ENCODE measurements at regions not wholly inside any gene's neighbourhood (a gene's known extent, or its start where the extent isn't known, plus 50 kb on each side); places are given as distances from the start of the nearest gene placed in this dataset.

DNA sequence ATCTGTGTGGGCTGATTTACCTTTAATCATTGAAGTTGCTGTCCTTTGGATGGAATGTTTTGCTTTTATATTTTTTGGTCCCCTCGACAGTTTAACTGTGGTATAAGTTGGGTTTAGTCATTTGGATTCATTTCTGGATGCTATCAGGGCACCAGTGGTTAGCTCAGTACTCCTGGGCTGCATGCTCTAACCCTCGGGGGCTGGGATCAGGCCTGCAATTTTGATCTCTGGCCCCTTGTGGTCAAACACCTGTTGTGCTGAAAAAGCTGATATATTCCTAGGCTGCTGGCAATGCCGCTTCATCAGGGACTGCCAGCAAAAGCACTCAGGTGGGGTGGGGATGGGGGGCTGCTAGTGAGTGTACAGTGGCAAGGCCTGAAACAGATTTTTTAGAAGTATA lies 440.4 kb upstream of the RIOK2 start:
- Histone ChIP-seq H3K27ac (no peak overlapping the region), H3K36me3 (ENCODE audit: insufficient read depth in 1 of 2, low read depth in 1 of 2) (no peaks in the 10 kb centered on the region), H3K4me1 (no peaks in the 10 kb centered on the region), H3K4me3 (no peak overlapping the region), H3K27me3 (ENCODE audit: insufficient read depth in 3 of 3, low read length in 2 of 3) (no peaks in the 10 kb centered on the region), H3K9me3 (peaks cover 12% of the 10 kb centered on the region)
- ATAC-seq (no peak), DNase-seq (no peak)
- TF ChIP-seq, protein P1, sequence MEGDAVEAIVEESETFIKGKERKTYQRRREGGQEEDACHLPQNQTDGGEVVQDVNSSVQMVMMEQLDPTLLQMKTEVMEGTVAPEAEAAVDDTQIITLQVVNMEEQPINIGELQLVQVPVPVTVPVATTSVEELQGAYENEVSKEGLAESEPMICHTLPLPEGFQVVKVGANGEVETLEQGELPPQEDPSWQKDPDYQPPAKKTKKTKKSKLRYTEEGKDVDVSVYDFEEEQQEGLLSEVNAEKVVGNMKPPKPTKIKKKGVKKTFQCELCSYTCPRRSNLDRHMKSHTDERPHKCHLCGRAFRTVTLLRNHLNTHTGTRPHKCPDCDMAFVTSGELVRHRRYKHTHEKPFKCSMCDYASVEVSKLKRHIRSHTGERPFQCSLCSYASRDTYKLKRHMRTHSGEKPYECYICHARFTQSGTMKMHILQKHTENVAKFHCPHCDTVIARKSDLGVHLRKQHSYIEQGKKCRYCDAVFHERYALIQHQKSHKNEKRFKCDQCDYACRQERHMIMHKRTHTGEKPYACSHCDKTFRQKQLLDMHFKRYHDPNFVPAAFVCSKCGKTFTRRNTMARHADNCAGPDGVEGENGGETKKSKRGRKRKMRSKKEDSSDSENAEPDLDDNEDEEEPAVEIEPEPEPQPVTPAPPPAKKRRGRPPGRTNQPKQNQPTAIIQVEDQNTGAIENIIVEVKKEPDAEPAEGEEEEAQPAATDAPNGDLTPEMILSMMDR (IDR thresholded peaks at IDR 0.05): no peak
- intact Hi-C loops (cut with DNase I): no loop called here
- 69 to 80% (median 73%) methylated on average over 3 of the region's 3 CpGs for WGBS, 3 donors

- Histone ChIP-seq H3K4me3 (no peak overlapping the region), H3K9me3 (peaks cover 4% of the 10 kb centered on the region), H3K4me1 (no peaks in the 10 kb centered on the region), H3K36me3 (ENCODE audit: insufficient read depth in 1 of 2, low read depth in 1 of 2) (no peaks in the 10 kb centered on the region), H3K27me3 (ENCODE audit: insufficient read depth in 3 of 3, low read length in 2 of 3) (no peaks in the 10 kb centered on the region), H3K27ac (no peak overlapping the region)
- intact Hi-C loops (cut with DNase I): no loop called here
- ATAC-seq: no peak
- no peak for DNase-seq
- TF ChIP-seq, protein P1 (IDR thresholded peaks at IDR 0.05): no peak
These were observed 441.8 kb upstream of the RIOK2 start for GRCh38 chr5:97624886-97625285.

GRCh38 chr5:97627272-97627671 lies 444.2 kb upstream of the RIOK2 start:
- Histone ChIP-seq H3K27ac (no peak overlapping the region), H3K27me3 (ENCODE audit: insufficient read depth in 3 of 3, low read length in 2 of 3) (no peaks in the 10 kb centered on the region), H3K9me3 (no peaks in the 10 kb centered on the region), H3K4me1 (no peaks in the 10 kb centered on the region), H3K36me3 (ENCODE audit: insufficient read depth in 1 of 2, low read depth in 1 of 2) (no peaks in the 10 kb centered on the region), H3K4me3 (no peak overlapping the region)
- no peak for ATAC-seq
- no peak for DNase-seq
- intact Hi-C loops (cut with DNase I): no loop called here
- TF ChIP-seq, protein P1 (IDR thresholded peaks at IDR 0.05): no peak
- WGBS, 3 donors: 75 to 81% (median 79%) methylated on average over 3 of the region's 3 CpGs

DNA sequence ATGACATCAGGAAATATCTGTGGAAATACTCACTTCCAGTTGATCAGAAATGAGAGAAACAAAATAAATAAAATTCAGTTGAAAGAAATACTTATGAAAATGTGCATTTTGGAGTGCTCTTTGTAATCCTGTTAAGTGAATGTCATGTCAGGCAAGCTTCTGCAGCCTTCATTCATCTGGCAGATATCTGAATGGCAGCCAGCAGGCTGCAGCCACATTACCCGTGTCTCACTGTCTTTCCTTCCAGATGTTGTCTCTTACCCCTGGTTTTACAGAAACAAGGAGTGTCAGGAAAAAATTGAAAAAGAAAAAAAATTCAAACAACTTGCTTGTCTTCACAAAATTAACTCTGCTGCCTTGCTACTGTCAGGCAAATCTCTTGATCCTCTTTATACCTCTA lies 445.0 kb upstream of the RIOK2 start:
- 8 to 29% (median 17%) methylated on average over 1 of the region's 1 CpG for WGBS, 3 donors
- ATAC-seq: no peak
- Histone ChIP-seq H3K9me3 (no peaks in the 10 kb centered on the region), H3K27ac (no peak overlapping the region), H3K4me3 (no peak overlapping the region), H3K27me3 (ENCODE audit: insufficient read depth in 3 of 3, low read length in 2 of 3) (no peaks in the 10 kb centered on the region), H3K4me1 (no peaks in the 10 kb centered on the region), H3K36me3 (ENCODE audit: insufficient read depth in 1 of 2, low read depth in 1 of 2) (no peaks in the 10 kb centered on the region)
- TF ChIP-seq, protein P1 (IDR thresholded peaks at IDR 0.05): no peak
- no peak for DNase-seq
- intact Hi-C loops (cut with DNase I): no loop called here

- ATAC-seq: no peak
These were observed 445.8 kb upstream of the RIOK2 start for GRCh38 chr5:97628807-97629206.

More at GRCh38 chr5:97628807-97629206, 445.8 kb upstream of the RIOK2 start:
- H3K27me3 ChIP-seq (ENCODE audit: insufficient read depth in 3 of 3, low read length in 2 of 3): no peaks in the 10 kb centered on the region
- intact Hi-C loops (cut with DNase I): no loop called here
- H3K4me1 ChIP-seq: no peaks in the 10 kb centered on the region
- no peaks in the 10 kb centered on the region for H3K36me3 ChIP-seq (ENCODE audit: insufficient read depth in 1 of 2, low read depth in 1 of 2)
- TF ChIP-seq, protein P1 (IDR thresholded peaks at IDR 0.05): no peak
- no peaks in the 10 kb centered on the region for H3K9me3 ChIP-seq
- H3K4me3 ChIP-seq: no peak overlapping the region
- no peak for DNase-seq
- no peak overlapping the region for H3K27ac ChIP-seq
- WGBS, 3 donors: 60 to 79% (median 71%) methylated on average over 3 of the region's 3 CpGs
